NOMO-1 treated with DMSO at 0.1 percent for 48 hours (cell line): ENCODE measurements at regions not wholly inside any gene's neighbourhood (a gene's known extent, or its start where the extent isn't known, plus 50 kb on each side); places are given as distances from the start of the nearest gene placed in this dataset.
"Not testable (repeated sequence)": the region's sequence is repeated elsewhere in the genome, so short reads cannot be mapped to it uniquely, and the experiment has no call there.

Source experiments
- DNase-seq: peaks from one replicate; lab custom pipeline; 2025; ENCODE audit not compliant: unreplicated experiment; lab: John Stamatoyannopoulos, UW

GRCh38 chr5:12204761-12205160 lies 300.5 kb upstream of the CTNND2 start:
- no peak for DNase-seq

DNA sequence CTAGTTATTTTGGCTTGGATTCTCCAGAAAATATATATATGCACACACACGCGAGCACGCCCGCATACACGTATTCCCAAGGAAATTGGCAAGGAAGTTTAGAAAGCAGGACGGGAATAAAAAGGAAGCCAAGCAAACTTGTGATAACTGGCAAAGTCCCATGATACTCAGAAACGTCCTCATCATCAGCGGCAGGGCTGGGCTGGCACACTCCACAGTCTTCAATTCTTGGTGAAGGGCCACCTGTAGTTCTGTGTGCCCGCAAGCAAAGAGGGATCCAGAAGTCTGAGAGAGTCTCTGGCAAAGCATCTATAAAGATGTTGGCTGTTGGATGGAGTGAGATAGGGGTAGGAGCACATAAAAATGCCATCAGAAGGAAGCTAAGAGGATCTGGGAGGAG lies 289.3 kb upstream of the CTNND2 start:
- no peak for DNase-seq

GRCh38 chr5:12183003-12183402 lies 278.8 kb upstream of the CTNND2 start:
- no peak for DNase-seq

DNA sequence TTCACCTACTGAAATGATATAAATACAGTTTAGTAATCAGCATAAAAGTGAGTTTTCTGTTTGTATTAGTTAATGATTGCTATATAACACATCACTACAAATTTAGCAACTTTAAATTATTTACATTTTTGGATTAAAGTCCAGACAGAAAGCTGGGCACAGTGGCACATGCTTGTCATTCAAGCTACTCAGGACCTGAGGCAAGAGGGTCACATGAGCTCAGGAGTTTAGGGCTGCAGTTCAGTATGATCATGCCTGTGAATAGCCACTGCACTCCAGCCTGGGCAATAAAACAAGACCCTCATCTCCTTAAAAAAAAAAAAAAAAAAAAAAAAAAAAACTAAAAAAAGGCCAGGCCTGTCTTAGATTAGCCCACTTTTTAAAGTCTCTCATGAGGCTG lies 273.6 kb upstream of the CTNND2 start:
- no peak for DNase-seq

GRCh38 chr5:12177225-12177624 lies 273.0 kb upstream of the CTNND2 start:
- DNase-seq: no peak

- no peak for DNase-seq
Observed at GRCh38 chr5:12175914-12176585, 271.8 kb upstream of the CTNND2 start.

GRCh38 chr5:12174734-12175133 lies 270.5 kb upstream of the CTNND2 start:
- DNase-seq: no peak

GRCh38 chr5:12169536-12169935 lies 265.3 kb upstream of the CTNND2 start:
- DNase-seq: no peak

GRCh38 chr5:12162863-12163262 lies 258.6 kb upstream of the CTNND2 start:
- no peak for DNase-seq

DNA sequence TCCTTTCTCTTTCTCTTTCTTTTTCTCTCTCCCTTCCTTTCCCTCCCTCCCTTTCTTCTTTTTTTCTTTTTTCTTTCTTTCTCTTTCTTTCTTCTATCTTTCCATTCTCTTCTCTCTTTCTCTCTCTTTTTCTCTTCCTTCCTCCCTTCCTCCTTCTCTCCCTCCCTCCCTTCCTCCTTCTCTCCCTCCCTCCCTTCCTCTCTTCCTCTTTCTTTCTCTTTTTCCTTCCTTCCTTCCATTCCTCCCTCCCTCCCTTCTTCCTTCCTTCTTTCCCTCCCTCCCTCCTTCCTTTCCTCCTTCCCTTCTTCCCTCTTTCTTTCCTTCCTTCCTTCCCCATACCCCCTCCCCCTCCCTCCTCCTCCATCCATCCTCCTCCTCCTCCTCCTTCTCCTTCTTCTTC lies 243.3 kb upstream of the CTNND2 start:
- no peak for DNase-seq

- no peak for DNase-seq
Observed at GRCh38 chr5:12141496-12141895, 237.2 kb upstream of the CTNND2 start.

DNA sequence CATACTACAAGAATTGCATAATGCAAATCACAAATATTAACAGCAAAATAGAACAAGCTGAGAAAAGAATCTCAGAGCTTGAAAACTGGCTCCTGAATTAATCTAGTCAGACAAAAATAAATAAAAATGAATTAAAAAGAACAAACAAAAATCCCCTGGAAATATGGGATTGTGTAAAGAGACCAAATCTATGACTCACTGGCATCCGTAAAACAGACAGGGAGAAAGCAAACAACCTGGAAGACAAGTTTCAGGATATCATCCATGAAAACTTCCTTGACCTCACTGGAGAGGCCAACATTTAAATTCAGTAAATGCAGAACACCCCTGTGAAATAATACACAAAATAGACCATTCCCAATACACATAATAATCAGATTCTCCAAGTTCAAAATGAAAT lies 229.3 kb upstream of the CTNND2 start:
- no peak for DNase-seq

DNA sequence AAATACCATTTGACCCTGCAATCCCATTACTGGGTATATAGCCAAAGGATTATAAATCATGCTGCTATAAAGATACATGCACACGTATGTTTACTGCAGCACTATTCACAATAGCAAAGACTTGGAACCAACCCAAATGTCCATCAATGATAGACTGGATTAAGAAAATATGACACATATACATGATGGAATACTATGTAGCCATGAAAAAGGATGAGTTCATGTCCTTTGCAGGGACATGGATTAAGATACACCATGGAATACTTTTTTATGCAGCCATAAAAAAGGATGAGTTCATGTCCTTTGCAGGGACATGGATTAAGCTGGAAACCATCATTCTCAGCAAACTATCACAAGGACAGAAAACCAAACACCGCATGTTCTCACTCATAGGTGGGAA lies 226.8 kb upstream of the CTNND2 start:
- not testable (repeated sequence) for DNase-seq

GRCh38 chr5:12125895-12126294 lies 221.6 kb upstream of the CTNND2 start:
- no peak for DNase-seq

GRCh38 chr5:12119657-12120056 lies 215.4 kb upstream of the CTNND2 start:
- DNase-seq: no peak

DNA sequence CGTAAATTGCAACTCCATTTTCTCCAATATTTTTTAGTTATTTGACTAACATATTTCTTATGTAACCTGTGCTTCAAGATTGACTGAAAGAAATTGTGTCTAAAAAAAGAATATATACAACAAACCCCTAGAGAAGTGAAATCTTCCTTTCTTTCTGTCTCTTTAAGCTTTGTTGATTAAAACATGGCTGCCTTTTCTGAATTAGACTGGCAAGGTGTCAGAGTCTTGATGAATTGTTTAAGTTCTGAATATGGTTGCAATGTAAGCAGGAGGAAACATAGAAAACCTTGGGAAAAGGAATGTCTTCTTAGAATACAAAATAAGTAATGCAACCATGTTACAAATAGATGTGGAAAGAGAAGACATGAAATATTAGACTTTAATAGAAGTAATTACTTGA lies 209.8 kb upstream of the CTNND2 start:
- DNase-seq: no peak

DNA sequence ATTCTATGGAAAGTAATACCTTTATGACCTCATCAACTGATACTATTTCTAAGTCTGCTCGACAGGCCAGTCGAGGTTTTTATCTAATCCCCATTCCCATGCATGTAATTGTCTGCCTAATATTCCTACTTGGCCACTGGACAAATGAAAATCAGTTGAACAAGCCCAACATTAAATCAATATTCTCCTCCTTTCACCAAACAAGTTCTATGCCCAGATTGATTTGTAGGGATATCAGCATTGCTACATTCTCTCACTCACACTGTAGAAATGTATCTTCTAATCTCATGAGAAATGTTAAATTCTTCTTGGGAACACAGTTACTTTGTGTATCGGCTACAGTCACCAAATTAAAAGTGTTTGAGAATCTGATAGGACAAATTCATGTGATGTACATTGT lies 208.8 kb upstream of the CTNND2 start:
- DNase-seq: no peak

DNA sequence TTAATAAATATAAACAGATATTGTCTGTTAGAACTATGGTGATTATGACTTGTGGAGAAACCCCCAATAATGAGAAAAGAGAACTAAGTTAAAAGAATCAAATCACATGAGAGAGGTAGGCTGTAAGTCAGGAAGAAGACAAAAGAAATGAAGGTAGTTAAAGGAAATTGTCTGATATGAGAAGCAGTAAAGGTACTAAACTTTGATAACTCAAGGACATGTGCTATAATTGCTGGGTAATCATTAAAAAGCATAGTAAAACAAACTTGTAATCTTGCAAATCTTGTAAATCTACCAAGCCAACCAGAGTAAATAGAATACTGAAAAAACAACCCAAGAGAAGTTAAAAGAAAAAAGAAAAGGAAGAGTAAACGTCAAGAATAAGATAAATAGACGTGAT lies 207.0 kb upstream of the CTNND2 start:
- no peak for DNase-seq

DNA sequence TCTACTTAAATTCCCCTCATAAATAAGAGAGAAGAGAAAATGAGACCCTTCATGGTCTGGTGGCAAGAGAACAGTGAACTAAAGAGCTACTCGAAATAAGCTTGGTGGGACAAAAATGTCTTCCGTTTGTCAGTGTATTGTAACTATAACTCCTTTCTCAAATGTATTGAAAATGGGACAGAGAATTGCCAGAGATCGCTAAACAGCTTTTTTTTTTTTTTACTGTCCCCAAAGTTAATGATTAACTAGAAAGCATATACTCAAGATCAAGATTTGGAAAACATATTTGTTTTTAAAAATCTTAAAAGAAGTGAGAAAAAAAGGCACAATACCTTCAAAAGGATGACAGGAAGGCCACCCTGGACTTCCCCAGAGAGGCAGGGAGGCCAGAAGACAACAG lies 206.4 kb upstream of the CTNND2 start:
- no peak for DNase-seq

GRCh38 chr5:12109075-12109688 lies 204.9 kb upstream of the CTNND2 start:
- DNase-seq: no peak

DNA sequence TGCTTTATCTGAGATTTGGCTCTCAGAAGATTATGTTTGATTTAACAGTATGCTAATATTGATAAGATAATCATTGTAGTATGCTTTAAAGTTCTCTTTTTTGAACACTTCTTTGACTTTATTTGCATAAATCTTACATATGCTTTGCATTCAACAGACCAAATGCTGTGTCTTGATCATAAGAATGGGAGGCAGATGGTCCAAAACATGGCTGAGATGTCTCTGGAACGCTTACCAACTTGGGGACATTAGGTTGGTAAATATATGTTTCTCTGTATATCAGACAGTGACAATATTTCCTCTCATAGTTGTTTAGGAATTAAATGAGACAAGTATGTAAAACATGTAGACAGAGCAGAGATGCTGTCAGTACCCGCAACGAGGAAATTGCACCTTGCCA lies 197.9 kb upstream of the CTNND2 start:
- no peak for DNase-seq

GRCh38 chr5:12100542-12100941 lies 196.3 kb upstream of the CTNND2 start:
- DNase-seq: no peak

DNA sequence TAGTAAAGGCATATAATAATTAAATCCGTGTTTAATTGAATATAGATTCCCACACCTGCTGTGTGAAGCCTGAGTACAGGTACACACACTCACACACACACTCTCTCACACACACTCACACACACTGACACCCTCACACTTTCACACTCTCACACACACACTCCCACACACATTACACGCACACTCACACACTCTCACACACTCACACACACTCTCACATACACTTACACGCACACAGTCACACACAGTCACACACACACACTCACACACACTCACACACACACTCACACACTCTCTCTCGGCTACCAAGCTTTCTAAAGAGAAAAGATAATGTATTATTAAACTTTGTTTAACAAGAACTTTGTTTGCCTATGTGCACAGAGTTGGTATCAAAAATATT lies 195.1 kb upstream of the CTNND2 start:
- DNase-seq: no peak
